ENCODE measurements at regions not wholly inside any gene's neighbourhood (a gene's known extent, or its start where the extent isn't known, plus 50 kb on each side); places are given as distances from the start of the nearest gene placed in this dataset.

DNA sequence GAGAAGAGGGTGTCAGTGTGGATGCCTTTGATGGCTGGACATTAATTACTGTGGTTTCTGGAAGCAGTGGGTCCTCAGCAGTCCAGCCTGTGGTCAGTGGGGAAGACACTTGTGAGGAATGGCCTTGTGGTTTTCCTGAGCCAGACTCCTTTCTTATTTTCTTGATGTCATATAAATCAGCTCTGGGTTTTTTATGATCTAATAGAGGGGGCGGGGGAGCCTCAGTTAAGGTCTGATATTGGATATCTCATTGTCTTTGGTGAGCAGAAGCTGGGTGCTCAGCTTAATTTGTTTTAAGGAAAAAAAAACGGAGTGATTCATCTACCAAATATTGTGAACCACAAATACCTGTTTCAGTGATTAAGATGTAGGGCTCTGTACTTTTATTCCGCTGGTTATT lies 62.1 kb downstream of the OTOR start:
- TF ChIP-seq CTCF (IDR thresholded peaks at IDR 0.05; ENCODE audit: insufficient read depth, low read depth, low read length) (no peak), EZH2 (IDR thresholded peaks at IDR 0.05; ENCODE audit: insufficient read depth, low read length) (no peak)
